Trophoblast cell (in vitro differentiated cells and primary cell): ENCODE measurements at regions not wholly inside any gene's neighbourhood (a gene's known extent, or its start where the extent isn't known, plus 50 kb on each side); places are given as distances from the start of the nearest gene placed in this dataset.

Source experiments
- DNase-seq, 2 donors: peaks; one replicate each; pipeline ENCODE4 v3.0.0-alpha.2; 2016
- H2AFZ ChIP-seq: 2 replicates; pipeline ENCODE4 v1.6.1; 2013; ENCODE audit warnings: low read length, moderate library complexity, mild to moderate bottlenecking; ENCODE audit not compliant: insufficient read depth, poor library complexity
- H2AK5ac ChIP-seq: 2 replicates; pipeline ENCODE4 v1.6.1; 2013; ENCODE audit warnings: mild to moderate bottlenecking, low read length
- H2BK120ac ChIP-seq: 2 replicates; pipeline ENCODE4 v1.6.1; 2013; ENCODE audit warnings: low read length, mild to moderate bottlenecking, moderate library complexity; ENCODE audit not compliant: insufficient read depth, poor library complexity
- H2BK12ac ChIP-seq: 2 replicates; pipeline ENCODE4 v1.6.1; 2013; ENCODE audit warnings: mild to moderate bottlenecking, low read length, moderate library complexity
- H2BK5ac ChIP-seq: 2 replicates; pipeline ENCODE4 v1.6.1; 2013; ENCODE audit warnings: low read length, low read depth, moderate library complexity, mild to moderate bottlenecking; ENCODE audit not compliant: poor library complexity
- H3K14ac ChIP-seq: 2 replicates; pipeline ENCODE4 v1.6.1; 2013; ENCODE audit warnings: mild to moderate bottlenecking, low read length
- H3K18ac ChIP-seq: 2 replicates; pipeline ENCODE4 v1.6.1; 2013; ENCODE audit warnings: mild to moderate bottlenecking, low read length
- H3K23ac ChIP-seq: 2 replicates; pipeline ENCODE4 v1.6.1; 2013; ENCODE audit warnings: low read length
- H3K27ac ChIP-seq: 2 replicates; pipeline ENCODE4 v1.5.1; 2013; ENCODE audit warnings: low read depth, mild to moderate bottlenecking, inconsistent platforms, low read length, moderate library complexity
- H3K27me3 ChIP-seq: 2 replicates; pipeline ENCODE4 v1.6.1; 2013; ENCODE audit warnings: inconsistent platforms, mild to moderate bottlenecking, low read length, moderate library complexity; ENCODE audit not compliant: insufficient read depth
- H3K36me3 ChIP-seq, 2 experiments: 1 replicate in 1 of 2; 2 replicates in 1 of 2; pipeline ENCODE4 v1.6.1; 2013; ENCODE audit warnings: low read length in 2 of 2, mild to moderate bottlenecking in 2 of 2, moderate library complexity in 1 of 2; ENCODE audit not compliant: insufficient read depth in 2 of 2, control insufficient read depth in 1 of 2
- H3K4ac ChIP-seq: 2 replicates; pipeline ENCODE4 v1.6.1; 2013; ENCODE audit warnings: low read depth, mild to moderate bottlenecking, low read length, moderate library complexity
- H3K4me1 ChIP-seq, 2 experiments: 1 replicate in 1 of 2; 2 replicates in 1 of 2; pipeline ENCODE4 v1.6.1; 2013; ENCODE audit warnings: low read length in 2 of 2, mild to moderate bottlenecking in 2 of 2, moderate library complexity in 1 of 2; ENCODE audit not compliant: insufficient read depth in 2 of 2, control insufficient read depth in 1 of 2
- H3K4me2 ChIP-seq: 2 replicates; pipeline ENCODE4 v1.6.1; 2013; ENCODE audit warnings: inconsistent platforms, mild to moderate bottlenecking, low read length, moderate library complexity
- H3K4me3 ChIP-seq: 2 replicates; pipeline ENCODE4 v1.5.1; 2013; ENCODE audit warnings: mild to moderate bottlenecking, low read depth, low read length, inconsistent platforms
- H3K79me1 ChIP-seq: one replicate; pipeline ENCODE4 v1.6.1; 2013; ENCODE audit warnings: low read length
- H3K79me2 ChIP-seq: 2 replicates; pipeline ENCODE4 v1.6.1; 2013; ENCODE audit warnings: low read length, mild to moderate bottlenecking; ENCODE audit not compliant: control insufficient read depth, insufficient read depth, poor library complexity
- H3K9ac ChIP-seq: 2 replicates; pipeline ENCODE4 v1.6.1; 2013; ENCODE audit warnings: mild to moderate bottlenecking, low read length
- H3K9me3 ChIP-seq: 2 replicates; pipeline ENCODE4 v1.6.1; 2013; ENCODE audit warnings: low read depth, mild to moderate bottlenecking, control low read depth, inconsistent platforms, low read length; ENCODE audit not compliant: insufficient read depth
- H4K12ac ChIP-seq: 2 replicates; pipeline ENCODE4 v1.6.1; 2013; ENCODE audit warnings: low read depth, mild to moderate bottlenecking, low read length, moderate library complexity
- H4K8ac ChIP-seq: 2 replicates; pipeline ENCODE4 v1.6.1; 2013; ENCODE audit warnings: low read depth, mild to moderate bottlenecking, low read length, moderate library complexity
- H4K91ac ChIP-seq: one replicate; pipeline ENCODE4 v1.6.1; 2013; ENCODE audit warnings: low read depth, mild to moderate bottlenecking, low read length, moderate library complexity
- WGBS: extraction: QIAGEN DNeasy Blood & Tissue Kit; methylation state at CpG from one replicate; pipeline ENCODE4 v1.1.7; 2013; ENCODE audit warnings: missing lambda C conversion rate; ENCODE audit not compliant: insufficient read length, insufficient coverage; ENCODE audit errors: extremely low coverage; 5-methylcytosine and 5-hydroxymethylcytosine counted together

DNA sequence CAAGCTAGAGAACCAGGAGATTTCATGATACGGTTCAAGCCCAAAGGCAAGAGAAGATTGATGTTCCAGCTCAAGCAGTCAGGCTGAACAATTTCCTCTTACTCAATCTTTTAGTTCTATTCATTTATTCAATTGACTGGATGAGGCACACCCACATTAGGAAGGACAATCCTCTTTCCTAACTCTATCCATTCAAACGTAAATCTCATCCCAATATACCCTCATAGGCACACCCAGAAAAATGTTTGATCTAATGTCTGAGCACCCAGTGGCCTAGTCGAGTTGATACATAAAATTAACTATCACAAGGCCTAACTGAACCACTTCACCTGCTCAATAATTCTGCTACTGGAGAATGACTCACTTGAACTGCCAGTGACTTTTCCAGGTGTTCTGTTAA is 180.7 kb downstream of the RAD51AP2 start:
- Histone ChIP-seq H3K79me2 (no peaks in the 10 kb centered on the region), H2BK12ac (no peak overlapping the region), H3K4me1 (no peaks in the 10 kb centered on the region), H3K4ac (no peak overlapping the region), H3K27me3 (no peaks in the 10 kb centered on the region), H3K23ac (no peak overlapping the region), H4K91ac (no peak overlapping the region), H2AFZ (no peak overlapping the region), H3K27ac (no peak overlapping the region), H2BK120ac (no peak overlapping the region), H4K12ac (no peak overlapping the region), H3K4me3 (no peak overlapping the region), H3K14ac (no peak overlapping the region), H4K8ac (no peak overlapping the region), H2BK5ac (no peak overlapping the region), H3K36me3 (no peaks in the 10 kb centered on the region), H3K9ac (no peak overlapping the region), H3K18ac (no peak overlapping the region), H3K4me2 (no peak overlapping the region), H2AK5ac (no peak overlapping the region), H3K79me1 (no peaks in the 10 kb centered on the region), H3K9me3 (no peaks in the 10 kb centered on the region)
- DNase-seq = no peak
- no CpG with 5 or more reads among the region's 3 CpGs for WGBS

DNA sequence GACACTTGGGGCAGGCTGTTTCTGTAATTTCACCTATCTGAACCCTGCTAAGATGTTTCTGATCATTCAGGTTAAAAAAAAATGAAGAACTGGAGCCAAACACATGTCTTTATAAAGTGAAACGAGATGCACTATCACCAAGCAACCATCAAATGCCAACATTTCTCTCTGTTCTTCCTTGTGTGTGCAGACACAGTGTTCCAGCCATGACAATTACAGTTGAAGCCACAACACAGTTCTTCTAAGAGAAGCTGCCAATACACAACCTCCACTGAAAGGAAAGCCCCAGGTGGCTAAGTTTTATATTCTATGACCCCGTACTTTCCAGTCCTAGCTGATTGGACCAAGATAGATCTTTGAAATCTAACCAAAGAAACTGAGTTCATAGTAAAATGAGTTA is 181.8 kb downstream of the RAD51AP2 start:
- Histone ChIP-seq H3K27me3 (no peaks in the 10 kb centered on the region), H3K4me3 (no peak overlapping the region), H3K9me3 (no peaks in the 10 kb centered on the region), H3K9ac (no peak overlapping the region), H3K27ac (no peak overlapping the region), H3K4ac (no peak overlapping the region), H2BK120ac (no peak overlapping the region), H4K12ac (no peak overlapping the region), H3K79me2 (no peaks in the 10 kb centered on the region), H2AK5ac (no peak overlapping the region), H3K36me3 (no peaks in the 10 kb centered on the region), H3K14ac (no peak overlapping the region), H2BK5ac (no peak overlapping the region), H3K4me2 (no peak overlapping the region), H3K4me1 (no peaks in the 10 kb centered on the region), H3K23ac (no peak overlapping the region), H3K18ac (no peak overlapping the region), H4K91ac (no peak overlapping the region), H2AFZ (no peak overlapping the region), H3K79me1 (no peaks in the 10 kb centered on the region), H4K8ac (no peak overlapping the region), H2BK12ac (no peak overlapping the region)
- no CpG with 5 or more reads among the region's 2 CpGs for WGBS
- DNase-seq = no peak

DNA sequence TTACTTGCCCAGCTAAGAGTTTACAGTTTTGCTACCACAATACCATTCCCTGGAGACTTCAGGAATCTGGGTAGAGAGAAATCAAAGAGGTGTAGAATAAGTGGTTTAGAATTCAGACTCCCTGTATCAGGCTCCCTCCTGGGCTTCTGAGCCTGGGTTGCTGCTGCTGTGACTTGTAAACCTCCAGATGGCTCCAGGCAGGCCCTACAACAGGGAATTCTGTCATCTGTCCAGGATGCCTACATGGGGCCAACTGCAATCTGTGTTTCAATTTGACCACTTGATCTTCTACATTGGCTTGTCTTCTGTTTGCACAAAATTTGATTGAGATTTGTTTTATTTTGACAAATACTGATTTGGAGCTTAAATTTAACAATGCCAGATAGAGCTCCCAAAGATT is 183.9 kb downstream of the RAD51AP2 start:
- Histone ChIP-seq H3K4me3 (no peak overlapping the region), H4K12ac (no peak overlapping the region), H2BK12ac (no peak overlapping the region), H3K36me3 (no peaks in the 10 kb centered on the region), H3K27ac (no peak overlapping the region), H3K4me2 (no peak overlapping the region), H3K27me3 (no peaks in the 10 kb centered on the region), H2BK5ac (no peak overlapping the region), H2AFZ (no peak overlapping the region), H3K9ac (no peak overlapping the region), H2AK5ac (no peak overlapping the region), H3K79me2 (no peaks in the 10 kb centered on the region), H3K23ac (no peak overlapping the region), H4K91ac (no peak overlapping the region), H4K8ac (no peak overlapping the region), H2BK120ac (no peak overlapping the region), H3K14ac (no peak overlapping the region), H3K4me1 (no peaks in the 10 kb centered on the region), H3K79me1 (no peaks in the 10 kb centered on the region), H3K4ac (no peak overlapping the region), H3K18ac (no peak overlapping the region), H3K9me3 (no peaks in the 10 kb centered on the region)
- no peak for DNase-seq

DNA sequence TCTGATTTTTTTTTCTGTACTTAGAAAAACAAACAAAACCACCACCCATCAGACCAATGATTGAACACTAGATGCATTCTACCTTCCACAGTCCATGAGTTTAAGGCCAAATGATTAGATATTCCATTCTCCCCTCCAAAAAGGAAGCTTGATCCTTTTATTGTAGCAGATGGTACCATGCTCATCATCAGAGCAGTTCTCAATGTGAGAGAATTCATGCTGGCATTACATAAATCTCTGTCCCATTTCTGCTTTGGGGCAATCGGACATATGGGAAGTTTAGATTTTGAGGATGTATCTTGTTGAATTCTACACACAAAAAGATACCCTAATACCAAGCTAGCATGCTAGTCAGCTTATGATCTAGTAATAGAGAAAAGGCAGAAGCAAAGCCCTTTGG is 186.6 kb downstream of the RAD51AP2 start:
- WGBS = no CpG with 5 or more reads among the region's 1 CpG
- H2BK12ac ChIP-seq = no peak overlapping the region
- H3K9ac ChIP-seq = no peak overlapping the region
- H2AK5ac ChIP-seq = no peak overlapping the region
- DNase-seq = no peak
- H3K4ac ChIP-seq = no peak overlapping the region
- H3K36me3 ChIP-seq = no peaks in the 10 kb centered on the region
- no peak overlapping the region for H3K14ac ChIP-seq
- no peak overlapping the region for H4K12ac ChIP-seq
- H3K18ac ChIP-seq = no peak overlapping the region
- H3K79me2 ChIP-seq = no peaks in the 10 kb centered on the region
- no peak overlapping the region for H3K4me3 ChIP-seq
- H2BK120ac ChIP-seq = no peak overlapping the region
- H3K9me3 ChIP-seq = no peaks in the 10 kb centered on the region
- no peak overlapping the region for H4K8ac ChIP-seq
- H3K27me3 ChIP-seq = no peaks in the 10 kb centered on the region
- no peak overlapping the region for H2AFZ ChIP-seq
- no peak overlapping the region for H3K23ac ChIP-seq
- H3K27ac ChIP-seq = no peak overlapping the region
- no peak overlapping the region for H3K4me2 ChIP-seq
- H3K79me1 ChIP-seq = no peaks in the 10 kb centered on the region
- H4K91ac ChIP-seq = no peak overlapping the region
- H2BK5ac ChIP-seq = no peak overlapping the region
- H3K4me1 ChIP-seq = no peaks in the 10 kb centered on the region

- H3K9me3 ChIP-seq = no peaks in the 10 kb centered on the region
- no peak overlapping the region for H3K4me2 ChIP-seq
- no peaks in the 10 kb centered on the region for H3K79me1 ChIP-seq
- H3K14ac ChIP-seq = no peak overlapping the region
- no peaks in the 10 kb centered on the region for H3K79me2 ChIP-seq
- H2BK5ac ChIP-seq = no peak overlapping the region
- H3K27ac ChIP-seq = no peak overlapping the region
- H2BK120ac ChIP-seq = no peak overlapping the region
- H3K4ac ChIP-seq = no peak overlapping the region
- no peak overlapping the region for H2AK5ac ChIP-seq
- no peak overlapping the region for H3K4me3 ChIP-seq
- H3K9ac ChIP-seq = no peak overlapping the region
- no peak overlapping the region for H2BK12ac ChIP-seq
- no peak overlapping the region for H2AFZ ChIP-seq
- H4K8ac ChIP-seq = no peak overlapping the region
- DNase-seq = no peak
- no peaks in the 10 kb centered on the region for H3K4me1 ChIP-seq
- no peak overlapping the region for H3K23ac ChIP-seq
- no peaks in the 10 kb centered on the region for H3K27me3 ChIP-seq
- H4K91ac ChIP-seq = no peak overlapping the region
- no peak overlapping the region for H4K12ac ChIP-seq
- no CpG with 5 or more reads among the region's 1 CpG for WGBS
- H3K36me3 ChIP-seq = no peaks in the 10 kb centered on the region
- no peak overlapping the region for H3K18ac ChIP-seq
Measured at GRCh38 chr2:17328161-17328560, 190.1 kb downstream of the RAD51AP2 start.
